Sciatic nerve (tissue), 2 donors: ENCODE measurements at regions not wholly inside any gene's neighbourhood (a gene's known extent, or its start where the extent isn't known, plus 50 kb on each side); places are given as distances from the start of the nearest gene placed in this dataset.
A peak's percentile ranks its signal among the peaks of the same experiment; 100 is the strongest.

ENCODE experiments used
- ATAC-seq: fragments of 200-7000 bp; cut with Tn5 transposase; one replicate; pipeline ENCODE4 v1.9.1; 2020; ENCODE audit warnings: mild to moderate bottlenecking, moderate library complexity
- DNase-seq: peaks from one replicate; pipeline ENCODE4 v3.0.0-alpha.2; 2020; ENCODE audit warnings: low spot score
- intact Hi-C: fragments of 100-400 bp; cut with DNase I; formaldehyde crosslinking; loops from one replicate; pipeline ENCODE4 v1.14.2; 2022
- donor health status: DM: no; HTN: no; CAD: no.
- donor health status: DM: no; HTN: no; CAD: no.

DNA sequence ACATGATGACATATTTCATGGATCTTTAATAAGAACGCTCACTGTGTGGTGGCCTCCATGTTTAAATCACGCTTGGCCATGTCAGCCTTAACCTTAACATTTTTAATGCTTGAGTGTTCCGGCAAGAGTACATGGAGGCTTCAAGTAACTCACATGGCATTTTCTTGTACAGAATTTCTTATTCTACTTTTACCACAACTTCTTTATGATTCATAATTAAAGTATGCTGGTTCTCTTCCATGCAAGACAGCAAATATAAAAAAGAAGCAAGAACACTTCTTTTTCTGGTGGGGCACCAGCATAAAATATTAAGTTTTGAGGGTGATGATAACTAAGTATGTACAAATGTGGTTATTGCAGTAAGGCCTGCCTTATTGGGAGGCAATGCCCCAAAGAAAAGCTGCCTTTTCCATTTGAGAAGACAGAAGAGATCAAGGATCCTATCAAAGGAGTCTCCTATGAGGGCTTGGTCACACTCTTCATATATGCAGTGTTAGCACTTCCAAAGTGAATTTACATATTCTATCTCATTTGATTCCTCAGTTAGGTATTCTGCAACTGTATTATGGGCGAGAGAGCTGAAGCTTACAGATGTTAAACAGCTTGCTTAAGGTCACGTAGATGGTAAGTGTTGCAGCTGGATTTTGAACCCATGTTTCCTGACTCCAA lies 382.7 kb upstream of the MEF2C start:
- ATAC-seq, result no peak
- intact Hi-C loops, result no loop called here
- DNase-seq, result no peak

DNA sequence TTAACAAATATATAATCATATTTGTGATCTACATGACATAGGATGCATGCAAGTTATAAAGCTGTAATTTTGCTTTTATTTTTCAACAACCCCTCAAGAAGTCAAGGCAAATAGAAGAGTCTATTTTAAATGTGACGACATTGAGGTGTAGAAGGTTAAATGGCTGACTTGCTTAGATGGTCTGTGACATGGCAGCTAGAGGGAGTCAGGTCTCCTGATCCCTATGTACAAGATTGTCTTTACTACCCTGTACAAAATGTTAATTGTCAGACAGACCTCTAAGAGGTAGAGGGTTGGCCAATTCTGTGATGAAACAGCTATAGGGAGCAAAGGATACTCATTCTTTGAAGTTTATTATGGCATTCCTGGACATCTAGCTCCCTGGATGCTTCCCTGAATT lies 380.9 kb upstream of the MEF2C start:
- DNase-seq, result no peak
- intact Hi-C loops, result no loop called here
- no peak for ATAC-seq

GRCh38 chr5:89262030-89262429 lies 379.0 kb upstream of the MEF2C start:
- intact Hi-C loops, result no loop called here
- ATAC-seq (no peak), DNase-seq (no peak)

DNA sequence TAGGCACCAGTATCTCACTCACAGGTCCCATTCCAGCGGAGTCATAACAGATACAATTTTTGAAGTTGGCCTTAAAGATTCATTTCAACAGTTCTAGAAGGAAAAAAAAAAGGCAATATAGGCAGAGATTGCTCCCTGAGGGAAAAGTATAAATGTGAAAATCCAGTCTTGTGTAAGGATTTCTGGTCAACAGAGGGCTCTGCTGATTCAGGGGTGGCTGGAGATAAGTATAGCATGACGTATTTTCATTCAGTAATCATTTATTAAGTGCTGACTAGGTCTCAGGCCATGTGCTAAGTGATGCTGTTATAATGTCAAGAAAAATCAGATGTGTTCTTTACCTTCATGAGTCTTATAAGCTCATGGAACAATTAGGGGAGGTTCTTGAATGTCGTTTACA lies 377.3 kb upstream of the MEF2C start:
- ATAC-seq (no peak), DNase-seq (no peak)
- intact Hi-C loops, result no loop called here

DNA sequence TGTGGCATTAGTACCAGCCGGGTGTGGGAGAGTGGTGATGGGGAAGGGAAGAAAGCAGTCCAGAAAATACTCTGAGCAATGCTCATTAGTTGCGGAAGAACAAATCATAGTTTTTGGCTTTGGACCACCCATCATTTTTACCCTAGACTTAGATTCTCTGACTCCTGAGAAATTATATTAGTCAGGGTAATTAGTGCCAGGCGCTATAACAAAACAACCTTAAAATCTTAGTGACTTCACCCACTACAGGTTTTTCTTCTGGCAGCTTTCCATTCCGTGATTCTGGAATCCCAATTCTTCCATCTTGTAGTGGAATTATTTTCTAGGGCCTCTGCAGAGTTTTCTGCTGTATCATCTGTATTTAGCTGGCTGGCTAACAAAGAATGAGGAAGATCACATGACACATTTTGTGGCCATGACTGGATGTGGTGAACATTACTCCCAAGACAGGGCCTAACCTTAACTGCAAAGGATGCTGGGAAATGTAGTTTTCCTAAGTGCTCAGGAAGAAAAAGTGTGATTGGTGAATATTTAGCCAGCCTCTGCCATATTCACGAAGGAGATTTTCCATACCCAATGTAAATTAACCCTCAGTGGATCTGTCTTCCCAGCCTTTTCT lies 373.0 kb upstream of the MEF2C start:
- DNase-seq (no peak), ATAC-seq (no peak)
- intact Hi-C loops, result no loop called here

- ATAC-seq (no peak), DNase-seq (no peak)
- intact Hi-C loops, result no loop called here
Observed at GRCh38 chr5:89253666-89254352, 370.8 kb upstream of the MEF2C start.

- ATAC-seq (no peak), DNase-seq (no peak)
- intact Hi-C loops, result no loop called here
Observed at GRCh38 chr5:89246864-89247263, 363.9 kb upstream of the MEF2C start.

DNA sequence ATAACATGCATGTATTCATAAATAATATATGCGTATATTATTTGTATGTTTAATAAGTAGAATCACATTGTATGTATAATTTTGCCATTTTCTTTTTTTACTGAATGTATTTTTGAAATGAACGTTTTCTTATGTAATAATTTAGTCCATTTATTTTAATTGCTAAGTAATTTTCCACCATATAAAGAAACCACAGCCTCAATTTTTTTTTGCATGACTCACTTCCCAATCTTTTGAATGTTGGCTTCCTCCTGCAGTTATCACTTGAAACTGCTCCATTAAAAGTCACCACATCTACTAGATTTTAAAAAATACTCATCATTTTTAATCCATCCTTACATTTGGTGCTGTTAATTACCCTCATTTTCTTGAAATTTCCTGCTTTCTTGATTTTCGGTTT lies 363.3 kb upstream of the MEF2C start:
- ATAC-seq, result no peak
- intact Hi-C loops, result no loop called here

GRCh38 chr5:89243611-89244010 lies 360.6 kb upstream of the MEF2C start:
- intact Hi-C loops, result no loop called here
- ATAC-seq (no peak), DNase-seq (no peak)

More for the DNA sequence above, 363.3 kb upstream of the MEF2C start:
- no peak for DNase-seq

DNA sequence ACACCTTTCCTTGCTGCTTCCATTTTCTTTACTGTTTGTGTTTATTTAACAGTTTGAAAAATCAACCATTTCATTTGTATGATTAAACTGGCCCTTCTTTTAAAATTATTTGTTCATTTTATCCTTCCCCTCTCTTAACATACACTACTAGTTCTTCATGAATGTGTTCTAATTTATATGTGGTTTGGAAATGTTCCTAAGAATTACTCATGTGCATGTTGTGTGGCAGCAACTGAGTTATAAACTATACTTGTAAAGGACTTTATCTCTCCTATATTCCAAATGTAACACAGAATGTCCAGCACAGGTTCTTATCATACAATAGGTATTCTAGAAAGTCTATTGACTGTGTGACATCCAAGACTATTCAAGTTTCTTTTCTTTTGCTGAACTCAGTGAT lies 358.2 kb upstream of the MEF2C start:
- intact Hi-C loops, result no loop called here
- no peak for ATAC-seq
- no peak for DNase-seq

- ATAC-seq, result no peak
- intact Hi-C loops, result no loop called here
- no peak for DNase-seq
Observed at GRCh38 chr5:89236900-89237299, 353.9 kb upstream of the MEF2C start.

- intact Hi-C loops, result no loop called here
- ATAC-seq (no peak), DNase-seq (no peak)
Observed at GRCh38 chr5:89233462-89233861, 350.5 kb upstream of the MEF2C start.

- no peak for DNase-seq
- intact Hi-C loops, result no loop called here
- no peak for ATAC-seq
Observed at GRCh38 chr5:89232139-89232603, 349.2 kb upstream of the MEF2C start.

GRCh38 chr5:89230178-89230577 lies 347.2 kb upstream of the MEF2C start:
- ATAC-seq (no peak), DNase-seq (no peak)
- intact Hi-C loops, result no loop called here

- intact Hi-C loops, result no loop called here
- no peak for ATAC-seq
- DNase-seq, result no peak
Observed at GRCh38 chr5:89229331-89230070, 346.5 kb upstream of the MEF2C start.

- no peak for DNase-seq
- intact Hi-C loops, result no loop called here
- ATAC-seq, result no peak
Observed at GRCh38 chr5:89228355-89228754, 345.4 kb upstream of the MEF2C start.

- no peak for ATAC-seq
- intact Hi-C loops, result no loop called here
- no peak for DNase-seq
Observed at GRCh38 chr5:89218364-89218763, 335.4 kb upstream of the MEF2C start.

DNA sequence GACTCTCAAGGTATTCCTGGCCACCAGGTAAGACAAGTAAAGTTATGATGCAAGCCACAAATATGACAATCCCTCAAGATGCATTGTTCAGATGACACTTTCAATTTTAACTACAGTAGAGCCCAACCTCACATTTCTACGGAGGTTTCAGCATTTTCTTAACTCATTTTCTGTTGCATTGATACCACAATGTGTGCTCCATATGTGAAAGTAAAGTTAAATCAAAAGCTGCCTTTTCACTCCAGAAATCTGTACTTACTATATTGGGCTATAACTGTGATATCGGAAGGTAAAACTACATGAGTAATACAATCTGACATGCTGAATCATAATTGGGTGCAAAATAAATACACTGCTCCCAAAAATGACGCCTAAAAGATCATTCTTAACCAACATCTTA lies 333.6 kb upstream of the MEF2C start:
- DNase-seq (no peak), ATAC-seq (no peak)
- intact Hi-C loops, result no loop called here

- intact Hi-C loops, result no loop called here
- DNase-seq (peak; percentile 67), ATAC-seq (no peak)
Observed at GRCh38 chr5:89213573-89213972, 330.6 kb upstream of the MEF2C start.

DNA sequence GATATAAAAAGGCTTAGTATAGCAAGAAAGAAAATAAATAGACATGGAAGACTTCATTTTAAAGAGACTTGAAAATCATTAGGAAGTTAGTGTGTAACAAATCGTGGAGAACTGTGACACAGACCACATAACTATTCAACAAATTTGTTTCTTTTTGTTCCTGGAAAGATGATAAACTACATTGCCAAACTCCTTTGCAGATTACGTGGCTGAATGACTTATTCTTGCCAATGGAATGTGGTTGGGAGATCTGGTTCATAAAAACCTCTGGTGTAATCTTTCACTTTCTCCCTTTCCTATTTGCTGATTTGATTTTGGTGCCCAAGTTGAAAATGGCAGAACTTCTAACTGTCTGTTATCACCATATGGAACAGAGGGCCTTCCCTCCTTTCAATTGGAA lies 328.9 kb upstream of the MEF2C start:
- ATAC-seq (no peak), DNase-seq (no peak)
- intact Hi-C loops, result no loop called here
